Loucy (cell line): ENCODE measurements at regions not wholly inside any gene's neighbourhood (a gene's known extent, or its start where the extent isn't known, plus 50 kb on each side); places are given as distances from the start of the nearest gene placed in this dataset.

Experiments
- CTCF ChIP-seq: fragments of 200-600 bp; sonication (generic); conservative IDR thresholded peaks from 2 replicates; pipeline ENCODE4 v1.5.1; 2014; ENCODE audit warnings: mild to moderate bottlenecking, antibody characterized with exemption, low read length
- EZH2phosphoT487 ChIP-seq: fragments of 200-600 bp; IDR thresholded peaks from 2 replicates; pipeline ENCODE4 v1.6.1; 2018; ENCODE audit warnings: antibody characterized with exemption, mild to moderate bottlenecking, moderate library complexity, borderline replicate concordance

- TF ChIP-seq CTCF (no peak), EZH2phosphoT487 (no peak)
Measured at GRCh38 chr15:96716075-96716474, 385.6 kb downstream of the NR2F2 start.
